LNCaP clone FGC (cell line): ENCODE measurements at regions not wholly inside any gene's neighbourhood (a gene's known extent, or its start where the extent isn't known, plus 50 kb on each side); places are given as distances from the start of the nearest gene placed in this dataset.

Experiments used
- DNase-seq: peaks from one replicate; pipeline ENCODE4 v3.0.0-alpha.2; 2011; ENCODE audit warnings: low read depth
- H3K4me3 ChIP-seq: 2 replicates; pipeline ENCODE4 v1.5.1; 2011; ENCODE audit warnings: mild to moderate bottlenecking, low read depth, low read length, control low read depth
- CTCF ChIP-seq: IDR thresholded peaks from 2 replicates; pipeline ENCODE4 v1.5.1; 2012; ENCODE audit warnings: mild to moderate bottlenecking; ENCODE audit not compliant: control insufficient read depth, insufficient read depth; ENCODE audit errors: extremely low read depth

- no peak overlapping the region for H3K4me3 ChIP-seq
- no peak for DNase-seq
- TF ChIP-seq CTCF, result peak; percentile 81
Observed at GRCh38 chr18:21179590-21180220, 62.3 kb upstream of the GREB1L start.

- no peak for DNase-seq
- no peak for TF ChIP-seq CTCF
- no peak overlapping the region for H3K4me3 ChIP-seq
Observed at GRCh38 chr18:21180588-21180987, 61.4 kb upstream of the GREB1L start.

- H3K4me3 ChIP-seq, result no peak overlapping the region
- DNase-seq, result no peak
- no peak for TF ChIP-seq CTCF
Observed at GRCh38 chr18:21181766-21182165, 60.3 kb upstream of the GREB1L start.

GRCh38 chr18:21183670-21184069, 58.4 kb upstream of the GREB1L start:
- TF ChIP-seq CTCF, result no peak
- no peak overlapping the region for H3K4me3 ChIP-seq
- peak; percentile 77 for DNase-seq

GRCh38 chr18:21184396-21184996, 57.5 kb upstream of the GREB1L start:
- no peak overlapping the region for H3K4me3 ChIP-seq
- TF ChIP-seq CTCF, result no peak
- peak; percentile 90 for DNase-seq

- TF ChIP-seq CTCF, result no peak
- H3K4me3 ChIP-seq, result no peak overlapping the region
- DNase-seq, result no peak
Observed at GRCh38 chr18:21187886-21188285, 54.1 kb upstream of the GREB1L start.
